GM12874 (cell line): ENCODE measurements at regions not wholly inside any gene's neighbourhood (a gene's known extent, or its start where the extent isn't known, plus 50 kb on each side); places are given as distances from the start of the nearest gene placed in this dataset.

Experiments used
- CTCF ChIP-seq: IDR thresholded peaks from 2 replicates; pipeline ENCODE4 v1.5.1; 2011; ENCODE audit warnings: low read depth, mild to moderate bottlenecking, control low read depth, low read length, moderate library complexity; ENCODE audit not compliant: insufficient read depth

GRCh38 chr3:169029674-169030285 is 633.7 kb downstream of the MECOM start:
- TF ChIP-seq CTCF = no peak

DNA sequence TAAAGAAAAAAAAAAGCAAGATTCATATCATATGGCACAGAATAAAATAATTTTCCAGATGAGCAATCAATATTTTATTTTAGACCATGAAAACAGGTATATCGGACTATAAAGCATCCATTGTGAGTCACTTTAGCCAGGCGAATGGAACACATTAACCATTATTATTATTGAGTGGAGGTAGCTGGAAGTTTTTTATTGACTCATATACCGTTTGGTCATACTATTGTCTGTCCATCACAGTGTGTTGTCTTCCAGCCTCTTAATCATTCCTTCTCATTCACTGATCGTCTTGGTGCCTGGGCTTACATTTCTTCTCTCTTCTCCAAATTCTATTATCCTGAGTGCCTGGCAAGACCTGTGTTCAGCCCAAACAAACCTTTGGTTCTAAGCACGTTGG is 634.8 kb downstream of the MECOM start:
- no peak for TF ChIP-seq CTCF

- no peak for TF ChIP-seq CTCF
Measured at GRCh38 chr3:169026543-169027182, 636.8 kb downstream of the MECOM start.

DNA sequence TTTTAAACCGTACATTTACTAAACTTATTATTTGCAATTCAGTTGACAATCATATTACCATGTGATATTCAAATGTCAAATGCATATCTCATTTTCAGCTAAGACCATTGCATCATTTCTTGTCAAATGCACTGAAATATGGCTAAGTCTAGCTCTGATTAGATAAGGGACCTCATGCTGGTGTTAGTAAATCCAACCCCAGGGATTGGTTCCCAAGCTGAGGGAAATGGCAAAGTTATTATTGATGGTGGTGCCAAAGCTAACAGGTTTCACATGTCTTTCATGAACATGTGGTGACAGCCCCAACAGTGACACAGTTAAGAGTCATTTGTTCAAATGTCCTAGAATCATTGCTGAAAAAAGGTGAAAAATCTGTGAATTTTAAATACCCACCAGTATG is 641.1 kb downstream of the MECOM start:
- TF ChIP-seq CTCF = no peak

DNA sequence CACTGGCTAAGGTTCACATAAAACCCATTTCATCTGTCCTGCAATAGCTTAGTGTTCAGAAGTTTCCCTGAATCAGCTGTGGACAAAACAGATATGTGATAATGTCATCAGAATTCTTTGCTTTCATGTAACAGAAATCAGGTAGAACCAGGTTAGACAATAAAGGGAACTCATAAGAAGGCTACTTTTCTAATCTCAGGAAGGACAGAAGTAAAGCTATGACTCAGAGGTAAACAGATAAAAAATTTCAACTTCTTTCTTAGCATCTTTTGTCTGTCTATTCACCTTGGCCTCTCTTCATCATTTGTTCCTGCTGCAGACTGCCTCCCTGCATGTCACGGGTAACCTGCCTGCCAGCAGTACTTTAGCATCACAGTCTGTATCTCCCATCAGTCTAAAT is 643.1 kb downstream of the MECOM start:
- TF ChIP-seq CTCF = no peak

GRCh38 chr3:169009453-169009852 is 654.1 kb downstream of the MECOM start:
- TF ChIP-seq CTCF = no peak

DNA sequence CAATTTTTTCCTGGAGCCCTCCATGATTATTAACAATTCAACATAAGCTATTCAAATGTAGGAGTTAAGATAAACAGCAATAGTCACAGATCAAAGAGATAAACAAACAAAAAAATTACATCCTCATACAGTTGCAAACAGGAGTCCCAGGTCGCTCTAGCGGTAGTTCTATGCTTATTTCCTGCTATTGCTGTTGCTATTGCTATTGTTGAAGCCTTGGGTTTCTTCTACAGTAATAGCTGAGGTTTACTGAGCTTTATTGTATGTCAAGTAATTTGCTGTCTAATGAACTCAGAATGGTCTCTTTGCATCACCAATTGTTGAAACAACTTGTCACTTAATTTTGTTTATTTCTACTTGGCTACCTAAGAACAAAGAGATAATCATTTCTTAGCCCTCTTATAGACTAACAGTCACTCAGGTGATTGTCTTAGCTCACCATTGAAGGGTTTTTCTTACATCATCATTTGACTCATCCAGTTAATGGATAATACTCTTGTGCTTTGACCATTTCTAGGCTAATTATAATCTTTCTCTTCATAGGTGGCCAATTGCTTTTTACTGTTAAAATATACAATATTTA is 654.6 kb downstream of the MECOM start:
- TF ChIP-seq CTCF = no peak
